Upper lobe of left lung (tissue), 4 donors: ENCODE measurements at regions not wholly inside any gene's neighbourhood (a gene's known extent, or its start where the extent isn't known, plus 50 kb on each side); places are given as distances from the start of the nearest gene placed in this dataset.

Source experiments
- POLR2A ChIP-seq, 4 donors: fragments of 450-650 bp; IDR thresholded peaks; one replicate each; pipeline ENCODE4 v1.5.1; 2016 to 2017; ENCODE audit warnings: antibody characterized with exemption in 4 of 4, mild to moderate bottlenecking in 2 of 4
- POLR2AphosphoS5 ChIP-seq, 2 donors: sonication (generic); formaldehyde crosslinking; IDR thresholded peaks; one replicate each; pipeline ENCODE4 v1.5.1; 2017; ENCODE audit warnings: antibody characterized with exemption in 2 of 2
- TF ChIP-seq, protein P1 (sequence below), 6 experiments: fragments of 450-650 bp in 4 of 6; fragments of 200-600 bp in 2 of 6; sonication (generic) in 2 of 6; IDR thresholded peaks; one replicate each; pipeline ENCODE4 v1.5.1; 2016 to 2019; ENCODE audit warnings: antibody characterized with exemption in 6 of 6

DNA sequence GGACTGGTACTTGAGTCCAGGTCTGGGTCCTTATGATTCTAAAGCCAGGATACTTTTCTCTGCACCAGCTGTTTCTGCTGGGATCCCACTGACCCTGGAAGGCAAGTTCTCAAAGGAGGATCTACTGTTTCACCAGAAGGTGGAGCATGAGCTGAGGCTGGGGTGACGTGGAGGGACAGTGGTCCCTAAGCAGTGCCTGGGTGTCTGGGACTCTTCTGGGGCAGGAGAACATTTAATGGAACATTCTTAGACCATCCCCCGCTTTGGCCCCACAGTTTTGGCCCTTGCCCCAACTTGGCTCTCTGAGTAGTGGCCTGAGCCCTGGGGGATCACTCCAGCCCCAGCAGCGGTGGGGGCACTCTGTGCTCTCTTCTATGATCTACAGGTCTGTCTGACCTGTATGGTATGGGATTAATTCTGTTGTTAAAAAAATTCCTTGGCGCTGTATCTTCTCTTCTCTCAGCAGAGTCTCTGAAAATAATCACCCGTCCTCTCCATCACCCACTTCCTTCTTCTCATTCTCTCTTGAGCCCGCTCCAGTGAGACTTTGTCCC, 60.3 kb upstream of the CSF3R start:
- TF ChIP-seq, protein P1, sequence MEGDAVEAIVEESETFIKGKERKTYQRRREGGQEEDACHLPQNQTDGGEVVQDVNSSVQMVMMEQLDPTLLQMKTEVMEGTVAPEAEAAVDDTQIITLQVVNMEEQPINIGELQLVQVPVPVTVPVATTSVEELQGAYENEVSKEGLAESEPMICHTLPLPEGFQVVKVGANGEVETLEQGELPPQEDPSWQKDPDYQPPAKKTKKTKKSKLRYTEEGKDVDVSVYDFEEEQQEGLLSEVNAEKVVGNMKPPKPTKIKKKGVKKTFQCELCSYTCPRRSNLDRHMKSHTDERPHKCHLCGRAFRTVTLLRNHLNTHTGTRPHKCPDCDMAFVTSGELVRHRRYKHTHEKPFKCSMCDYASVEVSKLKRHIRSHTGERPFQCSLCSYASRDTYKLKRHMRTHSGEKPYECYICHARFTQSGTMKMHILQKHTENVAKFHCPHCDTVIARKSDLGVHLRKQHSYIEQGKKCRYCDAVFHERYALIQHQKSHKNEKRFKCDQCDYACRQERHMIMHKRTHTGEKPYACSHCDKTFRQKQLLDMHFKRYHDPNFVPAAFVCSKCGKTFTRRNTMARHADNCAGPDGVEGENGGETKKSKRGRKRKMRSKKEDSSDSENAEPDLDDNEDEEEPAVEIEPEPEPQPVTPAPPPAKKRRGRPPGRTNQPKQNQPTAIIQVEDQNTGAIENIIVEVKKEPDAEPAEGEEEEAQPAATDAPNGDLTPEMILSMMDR (IDR thresholded peaks at IDR 0.05) = no peak
- TF ChIP-seq POLR2A (IDR thresholded peaks at IDR 0.05) (no peak), POLR2AphosphoS5 (IDR thresholded peaks at IDR 0.05) (no peak)
